ENCODE measurements at regions not wholly inside any gene's neighbourhood (a gene's known extent, or its start where the extent isn't known, plus 50 kb on each side); places are given as distances from the start of the nearest gene placed in this dataset.

DNA sequence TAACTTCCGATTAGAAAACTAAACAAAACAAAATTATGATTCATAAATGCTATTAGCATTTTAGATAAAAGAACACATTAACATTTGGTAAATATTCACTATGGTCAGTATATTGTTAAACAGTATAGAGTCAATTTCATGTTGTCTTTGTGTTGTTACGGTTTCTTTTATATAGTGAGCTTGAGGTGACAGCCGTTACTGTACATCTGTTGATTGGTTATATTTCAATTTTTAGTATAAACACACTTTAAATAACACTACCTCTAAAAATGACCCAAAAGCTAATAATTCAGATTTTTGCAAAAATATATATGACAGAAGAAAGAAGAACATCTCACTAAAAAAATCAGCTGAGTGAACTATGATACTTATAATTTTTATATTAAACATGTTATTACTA lies 249.0 kb upstream of the LUZP2 start:
- H3K36me3 ChIP-seq: no peaks in the 10 kb centered on the region
- H3K27me3 ChIP-seq: no peaks in the 10 kb centered on the region
- TF ChIP-seq POLR2A (IDR thresholded peaks at IDR 0.05) (no peak), EP300 (IDR thresholded peaks at IDR 0.05) (no peak), POLR2AphosphoS5 (IDR thresholded peaks at IDR 0.05) (no peak)
- TF ChIP-seq, protein P1, sequence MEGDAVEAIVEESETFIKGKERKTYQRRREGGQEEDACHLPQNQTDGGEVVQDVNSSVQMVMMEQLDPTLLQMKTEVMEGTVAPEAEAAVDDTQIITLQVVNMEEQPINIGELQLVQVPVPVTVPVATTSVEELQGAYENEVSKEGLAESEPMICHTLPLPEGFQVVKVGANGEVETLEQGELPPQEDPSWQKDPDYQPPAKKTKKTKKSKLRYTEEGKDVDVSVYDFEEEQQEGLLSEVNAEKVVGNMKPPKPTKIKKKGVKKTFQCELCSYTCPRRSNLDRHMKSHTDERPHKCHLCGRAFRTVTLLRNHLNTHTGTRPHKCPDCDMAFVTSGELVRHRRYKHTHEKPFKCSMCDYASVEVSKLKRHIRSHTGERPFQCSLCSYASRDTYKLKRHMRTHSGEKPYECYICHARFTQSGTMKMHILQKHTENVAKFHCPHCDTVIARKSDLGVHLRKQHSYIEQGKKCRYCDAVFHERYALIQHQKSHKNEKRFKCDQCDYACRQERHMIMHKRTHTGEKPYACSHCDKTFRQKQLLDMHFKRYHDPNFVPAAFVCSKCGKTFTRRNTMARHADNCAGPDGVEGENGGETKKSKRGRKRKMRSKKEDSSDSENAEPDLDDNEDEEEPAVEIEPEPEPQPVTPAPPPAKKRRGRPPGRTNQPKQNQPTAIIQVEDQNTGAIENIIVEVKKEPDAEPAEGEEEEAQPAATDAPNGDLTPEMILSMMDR (IDR thresholded peaks at IDR 0.05): no peak
- no peak overlapping the region for H3K27ac ChIP-seq
- 84 to 90% (median 87%) methylated on average over 3 of the region's 3 CpGs for WGBS, 5 donors
- no peak overlapping the region for H3K4me3 ChIP-seq
- no peaks in the 10 kb centered on the region for H3K9me3 ChIP-seq
- no peaks in the 10 kb centered on the region for H3K4me1 ChIP-seq
- no peak for DNase-seq
- intact Hi-C loops (cut with DNase I; ENCODE audit: low total_unique reads): no loop called here

DNA sequence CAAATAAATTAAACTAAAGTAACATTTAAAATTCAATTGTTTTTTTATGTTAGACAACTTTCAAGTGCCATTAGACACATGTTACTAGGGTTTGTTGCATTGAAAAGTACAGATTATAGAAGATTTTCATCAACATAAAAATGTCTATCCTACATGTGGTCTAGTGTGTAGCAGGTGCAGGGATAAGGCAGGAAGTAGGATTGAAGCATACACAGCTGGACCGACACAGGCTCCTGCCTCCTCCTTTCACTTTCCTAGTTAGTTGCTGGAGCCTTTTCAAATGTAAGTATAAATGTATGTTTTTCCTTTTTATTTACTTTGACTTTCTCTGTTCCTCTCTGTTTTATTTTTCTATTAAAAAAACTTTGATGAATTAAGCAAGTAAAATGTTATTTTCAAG lies 246.9 kb upstream of the LUZP2 start:
- DNase-seq: no peak

DNA sequence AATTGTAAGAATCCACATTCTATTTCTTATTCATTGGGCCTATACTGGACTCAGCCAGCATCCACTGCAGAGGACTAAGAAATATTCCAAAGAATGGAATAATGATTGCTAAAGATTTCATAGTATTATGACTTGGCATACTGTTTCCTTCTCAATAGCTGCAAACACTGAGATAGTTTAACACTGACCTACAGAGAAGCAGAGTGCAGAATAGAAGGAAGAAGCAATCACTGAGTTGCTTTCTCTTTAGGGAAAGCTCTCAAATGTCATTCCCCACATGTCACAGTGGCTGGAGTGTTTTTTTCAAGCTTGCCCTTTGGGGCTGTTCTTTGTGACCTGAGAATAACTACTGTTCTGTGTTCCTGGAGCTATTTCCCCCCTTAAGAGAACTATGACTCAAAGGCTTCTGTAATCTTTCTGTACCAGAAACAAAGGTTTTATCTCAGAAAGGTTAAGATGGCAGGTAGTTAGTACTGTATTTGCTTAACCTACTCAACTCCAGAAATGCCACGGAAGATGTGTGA lies 243.6 kb upstream of the LUZP2 start:
- no peak overlapping the region for H3K27ac ChIP-seq
- no peak for TF ChIP-seq EP300 (IDR thresholded peaks at IDR 0.05)
- no peak for TF ChIP-seq POLR2A (IDR thresholded peaks at IDR 0.05)
- TF ChIP-seq, protein P1 (IDR thresholded peaks at IDR 0.05): no peak
- no peak for TF ChIP-seq POLR2AphosphoS5 (IDR thresholded peaks at IDR 0.05)
- peaks cover 0 to 7% (median 2%) of the 10 kb centered on the region in 4 donors for H3K4me1 ChIP-seq
- H3K4me3 ChIP-seq: no peak overlapping the region
- DNase-seq: peak in 1 of 2 donors; percentile 9
- no peaks in the 10 kb centered on the region for H3K27me3 ChIP-seq
- no peaks in the 10 kb centered on the region for H3K9me3 ChIP-seq
- intact Hi-C loops (cut with DNase I; ENCODE audit: low total_unique reads): no loop called here
- 18 to 50% (median 28%) methylated on average over 1 of the region's 1 CpG for WGBS, 5 donors
- no peaks in the 10 kb centered on the region for H3K36me3 ChIP-seq

More for the DNA sequence above, 246.9 kb upstream of the LUZP2 start:
- H3K9me3 ChIP-seq: no peaks in the 10 kb centered on the region
- 58 to 88% (median 68%) methylated on average over 1 of the region's 1 CpG for WGBS, 5 donors
- no peak overlapping the region for H3K27ac ChIP-seq
- H3K27me3 ChIP-seq: no peaks in the 10 kb centered on the region
- H3K4me3 ChIP-seq: no peak overlapping the region
- TF ChIP-seq EP300 (IDR thresholded peaks at IDR 0.05): no peak
- no peak for TF ChIP-seq POLR2AphosphoS5 (IDR thresholded peaks at IDR 0.05)
- TF ChIP-seq POLR2A (IDR thresholded peaks at IDR 0.05): no peak
- TF ChIP-seq, protein P1 (IDR thresholded peaks at IDR 0.05): no peak
- no peaks in the 10 kb centered on the region for H3K36me3 ChIP-seq
- peaks cover 0 to 7% (median 2%) of the 10 kb centered on the region in 4 donors for H3K4me1 ChIP-seq
- intact Hi-C loops (cut with DNase I; ENCODE audit: low total_unique reads): no loop called here

GRCh38 chr11:24264868-24265267 lies 232.0 kb upstream of the LUZP2 start:
- Histone ChIP-seq H3K4me3 (no peak overlapping the region), H3K9me3 (no peaks in the 10 kb centered on the region), H3K27me3 (no peaks in the 10 kb centered on the region), H3K4me1 (no peaks in the 10 kb centered on the region), H3K27ac (no peak overlapping the region), H3K36me3 (no peaks in the 10 kb centered on the region)
- WGBS, 5 donors: 83 to 91% (median 84%) methylated on average over 2 of the region's 2 CpGs
- DNase-seq: no peak
- intact Hi-C loops (cut with DNase I; ENCODE audit: low total_unique reads): no loop called here
- TF ChIP-seq POLR2AphosphoS5 (IDR thresholded peaks at IDR 0.05): no peak
- no peak for TF ChIP-seq POLR2A (IDR thresholded peaks at IDR 0.05)
- no peak for TF ChIP-seq EP300 (IDR thresholded peaks at IDR 0.05)
- TF ChIP-seq, protein P1 (IDR thresholded peaks at IDR 0.05): no peak

Measured in stomach (tissue), 8 donors.